Keratinocyte (primary cell): ENCODE measurements at regions not wholly inside any gene's neighbourhood (a gene's known extent, or its start where the extent isn't known, plus 50 kb on each side); places are given as distances from the start of the nearest gene placed in this dataset.

ENCODE experiments used
- DNase-seq: peaks from one replicate; pipeline ENCODE4 v3.0.0-alpha.2; 2011; ENCODE audit warnings: low read depth, missing footprints, low spot score
- FAIRE-seq: peaks from 2 replicates; lab custom pipeline; 2011; peaks lifted over from hg19 to GRCh38; lab: Jason Lieb, UNC
- H2AFZ ChIP-seq: 2 replicates; pipeline ENCODE4 v1.6.0; 2012; ENCODE audit warnings: low read length, control low read depth, inconsistent platforms; ENCODE audit not compliant: control insufficient read depth
- H3K27ac ChIP-seq: 2 replicates; pipeline ENCODE4 v1.5.1; 2011; ENCODE audit warnings: low read length; ENCODE audit not compliant: control insufficient read depth, insufficient read depth
- H3K27me3 ChIP-seq: 3 replicates; pipeline ENCODE4 v1.6.0; 2011; ENCODE audit warnings: low read length; ENCODE audit not compliant: control insufficient read depth, insufficient read depth; ENCODE audit errors: extremely low read depth
- H3K36me3 ChIP-seq, 2 experiments: 2 replicates in 1 of 2; 3 replicates in 1 of 2; pipeline ENCODE4 v1.5.1; 2011; ENCODE audit warnings: low read length in 2 of 2, mild to moderate bottlenecking in 1 of 2; ENCODE audit not compliant: control insufficient read depth in 2 of 2, insufficient read depth in 2 of 2; ENCODE audit errors: extremely low read depth in 1 of 2
- H3K4me1 ChIP-seq: 3 replicates; pipeline ENCODE4 v1.5.1; 2011; ENCODE audit warnings: low read length; ENCODE audit not compliant: control insufficient read depth, insufficient read depth; ENCODE audit errors: extremely low read depth
- H3K4me2 ChIP-seq: 3 replicates; pipeline ENCODE4 v1.6.0; 2011; ENCODE audit warnings: low read depth, low read length; ENCODE audit not compliant: control insufficient read depth, insufficient read depth; ENCODE audit errors: extremely low read depth
- H3K4me3 ChIP-seq, 3 experiments: fragments of 200-600 bp in 1 of 3; sonication (generic) in 1 of 3; 2 replicates in 2 of 3; 3 replicates in 1 of 3; pipeline ENCODE4 v1.5.1; 2011 to 2016; ENCODE audit warnings: low read length in 3 of 3, mild to moderate bottlenecking in 3 of 3, control low read depth in 2 of 3, inconsistent platforms in 1 of 3, low read depth in 1 of 3, mixed read lengths in 1 of 3, mixed run types in 1 of 3, moderate library complexity in 1 of 3; ENCODE audit not compliant: control insufficient read depth in 2 of 3, insufficient read depth in 2 of 3; ENCODE audit errors: extremely low read depth in 1 of 3
- H3K79me2 ChIP-seq: 2 replicates; pipeline ENCODE4 v1.6.0; 2012; ENCODE audit warnings: low read length; ENCODE audit not compliant: control insufficient read depth, insufficient read depth
- H3K9ac ChIP-seq: 3 replicates; pipeline ENCODE4 v1.6.0; 2011; ENCODE audit warnings: low read length; ENCODE audit not compliant: control insufficient read depth, insufficient read depth; ENCODE audit errors: extremely low read depth
- H3K9me1 ChIP-seq: 3 replicates; pipeline ENCODE4 v1.6.0; 2011; ENCODE audit warnings: low read length; ENCODE audit not compliant: control insufficient read depth, insufficient read depth; ENCODE audit errors: extremely low read depth
- H3K9me3 ChIP-seq: 2 replicates; pipeline ENCODE4 v1.5.1; 2012; ENCODE audit warnings: low read depth, low read length; ENCODE audit not compliant: control insufficient read depth
- H4K20me1 ChIP-seq: 3 replicates; pipeline ENCODE4 v1.6.0; 2011; ENCODE audit warnings: low read length; ENCODE audit not compliant: control insufficient read depth, insufficient read depth; ENCODE audit errors: extremely low read depth
- CTCF ChIP-seq, 3 experiments: IDR thresholded peaks in 1 of 3; conservative IDR thresholded peaks in 1 of 3; optimal IDR thresholded peaks in 1 of 3; 2 replicates in 2 of 3; 3 replicates in 1 of 3; pipeline versions ENCODE3 to v1.5.1; 2011; ENCODE audit warnings: low read length in 3 of 3, mild to moderate bottlenecking in 3 of 3, moderate library complexity in 2 of 3, control low read depth in 1 of 3, inconsistent platforms in 1 of 3; ENCODE audit not compliant: insufficient read depth in 2 of 3; ENCODE audit errors: extremely low read depth in 1 of 3
- EZH2 ChIP-seq: IDR thresholded peaks from one replicate; pipeline ENCODE4 v1.6.1; 2012; ENCODE audit warnings: inconsistent platforms, mild to moderate bottlenecking, low read length, moderate library complexity
- dilution Hi-C: fragments of 300-500 bp; cut with MboI; formaldehyde crosslinking; loops from one replicate; pipeline ENCODE4 v1.7.0; 2020; ENCODE audit warnings: low sequenced_read_pairs; ENCODE audit not compliant: extremely low pct_ligation_motif_present

GRCh38 chr4:177093964-177094363 lies 215.7 kb upstream of the NEIL3 start:
- Histone ChIP-seq H2AFZ (no peak overlapping the region), H3K4me2 (no peak overlapping the region), H3K36me3 (no peaks in the 10 kb centered on the region), H3K4me3 (no peak overlapping the region), H4K20me1 (no peaks in the 10 kb centered on the region), H3K9me3 (no peaks in the 10 kb centered on the region), H3K27ac (no peak overlapping the region), H3K79me2 (no peaks in the 10 kb centered on the region), H3K27me3 (no peaks in the 10 kb centered on the region), H3K4me1 (no peaks in the 10 kb centered on the region), H3K9ac (no peak overlapping the region), H3K9me1 (no peaks in the 10 kb centered on the region)
- dilution Hi-C loops = no loop called here
- DNase-seq = no peak
- FAIRE-seq = no peak
- TF ChIP-seq EZH2 (no peak), CTCF (optimal IDR thresholded peaks at IDR 0.05 in 1 of 3, IDR thresholded peaks at IDR 0.05 in 1 of 3, conservative IDR thresholded peaks at IDR 0.05 in 1 of 3; ENCODE audit: extremely low read depth in 1 of 3, insufficient read depth in 2 of 3, low read length in 3 of 3) (no peak)

GRCh38 chr4:177097291-177097690 lies 212.4 kb upstream of the NEIL3 start:
- no peak overlapping the region for H3K4me3 ChIP-seq
- H3K9me3 ChIP-seq = no peaks in the 10 kb centered on the region
- no peak for TF ChIP-seq CTCF (optimal IDR thresholded peaks at IDR 0.05 in 1 of 3, IDR thresholded peaks at IDR 0.05 in 1 of 3, conservative IDR thresholded peaks at IDR 0.05 in 1 of 3; ENCODE audit: extremely low read depth in 1 of 3, insufficient read depth in 2 of 3, low read length in 3 of 3)
- no peak for TF ChIP-seq EZH2
- H3K9ac ChIP-seq = no peak overlapping the region
- H4K20me1 ChIP-seq = no peaks in the 10 kb centered on the region
- no peaks in the 10 kb centered on the region for H3K9me1 ChIP-seq
- H3K27me3 ChIP-seq = no peaks in the 10 kb centered on the region
- H3K79me2 ChIP-seq = no peaks in the 10 kb centered on the region
- H3K27ac ChIP-seq = no peak overlapping the region
- dilution Hi-C loops = no loop called here
- H3K4me1 ChIP-seq = no peaks in the 10 kb centered on the region
- no peak overlapping the region for H2AFZ ChIP-seq
- FAIRE-seq (no peak), DNase-seq (no peak)
- H3K36me3 ChIP-seq = no peaks in the 10 kb centered on the region
- no peak overlapping the region for H3K4me2 ChIP-seq
